Superior temporal gyrus (tissue), 1 donor: ENCODE measurements at regions not wholly inside any gene's neighbourhood (a gene's known extent, or its start where the extent isn't known, plus 50 kb on each side); places are given as distances from the start of the nearest gene placed in this dataset.

Experiments used
- DNase-seq: peaks from one replicate; pipeline ENCODE4 v3.0.0-alpha.2; 2016; ENCODE audit errors: extremely low spot score

- no peak for DNase-seq
These were observed 51.0 kb upstream of the TCF21 start for GRCh38 chr6:133837801-133838349.
